Stimulated activated CD8-positive, alpha-beta memory T cell treated with anti-CD3 and anti-CD28 coated beads, Interleukin-15, amount 100 ng/mL, for 1 hour (primary cell): ENCODE measurements at regions not wholly inside any gene's neighbourhood (a gene's known extent, or its start where the extent isn't known, plus 50 kb on each side); places are given as distances from the start of the nearest gene placed in this dataset.

ENCODE experiments used
- DNase-seq: peaks from one replicate; pipeline ENCODE4 v3.0.0-alpha.2; 2020; ENCODE audit warnings: low read depth

- DNase-seq: no peak
Measured at GRCh38 chr15:95327661-95328060, 1002.8 kb upstream of the NR2F2 start.

GRCh38 chr15:95328559-95328958, 1001.9 kb upstream of the NR2F2 start:
- DNase-seq: no peak

- no peak for DNase-seq
Measured at GRCh38 chr15:95329362-95329761, 1001.1 kb upstream of the NR2F2 start.

GRCh38 chr15:95341686-95342085, 988.8 kb upstream of the NR2F2 start:
- DNase-seq: no peak

GRCh38 chr15:95345867-95346266, 984.6 kb upstream of the NR2F2 start:
- no peak for DNase-seq

GRCh38 chr15:95346721-95347475, 983.6 kb upstream of the NR2F2 start:
- no peak for DNase-seq

- DNase-seq: no peak
Measured at GRCh38 chr15:95347837-95348236, 982.7 kb upstream of the NR2F2 start.

- no peak for DNase-seq
Measured at GRCh38 chr15:95350908-95351307, 979.6 kb upstream of the NR2F2 start.

GRCh38 chr15:95352631-95353187, 977.8 kb upstream of the NR2F2 start:
- no peak for DNase-seq

GRCh38 chr15:95353512-95353911, 977.0 kb upstream of the NR2F2 start:
- DNase-seq: no peak

- no peak for DNase-seq
Measured at GRCh38 chr15:95359966-95360365, 970.5 kb upstream of the NR2F2 start.

GRCh38 chr15:95362306-95362705, 968.2 kb upstream of the NR2F2 start:
- DNase-seq: no peak

GRCh38 chr15:95363646-95364045, 966.9 kb upstream of the NR2F2 start:
- DNase-seq: no peak

- no peak for DNase-seq
Measured at GRCh38 chr15:95365511-95366107, 964.9 kb upstream of the NR2F2 start.

- DNase-seq: no peak
Measured at GRCh38 chr15:95368191-95368590, 962.3 kb upstream of the NR2F2 start.

GRCh38 chr15:95368755-95369601, 961.5 kb upstream of the NR2F2 start:
- no peak for DNase-seq

- no peak for DNase-seq
Measured at GRCh38 chr15:95370291-95370690, 960.2 kb upstream of the NR2F2 start.

- DNase-seq: no peak
Measured at GRCh38 chr15:95371664-95372063, 958.8 kb upstream of the NR2F2 start.

GRCh38 chr15:95375281-95375680, 955.2 kb upstream of the NR2F2 start:
- no peak for DNase-seq

GRCh38 chr15:95377258-95377852, 953.1 kb upstream of the NR2F2 start:
- DNase-seq: no peak

GRCh38 chr15:95394186-95395067, 936.1 kb upstream of the NR2F2 start:
- DNase-seq: no peak
